ENCODE measurements at regions not wholly inside any gene's neighbourhood (a gene's known extent, or its start where the extent isn't known, plus 50 kb on each side); places are given as distances from the start of the nearest gene placed in this dataset.
"Not testable (repeated sequence)": the region's sequence is repeated elsewhere in the genome, so short reads cannot be mapped to it uniquely, and the experiment has no call there.

- DNase-seq = no peak
Measured at GRCh38 chr2:175401956-175402469, 220.5 kb upstream of the ATP5MC3 start.

GRCh38 chr2:175400975-175401374 lies 219.5 kb upstream of the ATP5MC3 start:
- DNase-seq = no peak

GRCh38 chr2:175399326-175399725 lies 217.8 kb upstream of the ATP5MC3 start:
- no peak for DNase-seq

GRCh38 chr2:175398848-175399247 lies 217.3 kb upstream of the ATP5MC3 start:
- DNase-seq = no peak

GRCh38 chr2:175396696-175397095 lies 215.2 kb upstream of the ATP5MC3 start:
- no peak for DNase-seq

- no peak for DNase-seq
Measured at GRCh38 chr2:175393851-175394250, 212.3 kb upstream of the ATP5MC3 start.

- no peak for DNase-seq
Measured at GRCh38 chr2:175383286-175383685, 201.8 kb upstream of the ATP5MC3 start.

- no peak for DNase-seq
Measured at GRCh38 chr2:175373729-175374128, 192.2 kb upstream of the ATP5MC3 start.

- DNase-seq = no peak
Measured at GRCh38 chr2:175372704-175373701, 191.5 kb upstream of the ATP5MC3 start.

GRCh38 chr2:175371378-175371777 lies 189.9 kb upstream of the ATP5MC3 start:
- DNase-seq = no peak

GRCh38 chr2:175366815-175367214 lies 185.3 kb upstream of the ATP5MC3 start:
- no peak for DNase-seq

GRCh38 chr2:175363699-175364098 lies 182.2 kb upstream of the ATP5MC3 start:
- no peak for DNase-seq

GRCh38 chr2:175362331-175362730 lies 180.8 kb upstream of the ATP5MC3 start:
- no peak for DNase-seq

GRCh38 chr2:175359710-175360109 lies 178.2 kb upstream of the ATP5MC3 start:
- no peak for DNase-seq

GRCh38 chr2:175356901-175357300 lies 175.4 kb upstream of the ATP5MC3 start:
- no peak for DNase-seq

GRCh38 chr2:175355246-175355645 lies 173.7 kb upstream of the ATP5MC3 start:
- DNase-seq = no peak

- DNase-seq = no peak
Measured at GRCh38 chr2:175353275-175353674, 171.8 kb upstream of the ATP5MC3 start.

GRCh38 chr2:175351512-175351911 lies 170.0 kb upstream of the ATP5MC3 start:
- DNase-seq = no peak

GRCh38 chr2:175350105-175350504 lies 168.6 kb upstream of the ATP5MC3 start:
- no peak for DNase-seq

GRCh38 chr2:175342085-175342484 lies 160.6 kb upstream of the ATP5MC3 start:
- DNase-seq = no peak

GRCh38 chr2:175330195-175330594 lies 148.7 kb upstream of the ATP5MC3 start:
- DNase-seq = no peak

- no peak for DNase-seq
Measured at GRCh38 chr2:175326801-175327200, 145.3 kb upstream of the ATP5MC3 start.

- DNase-seq = not testable (repeated sequence)
Measured at GRCh38 chr2:175326164-175326563, 144.7 kb upstream of the ATP5MC3 start.

- DNase-seq = no peak
Measured at GRCh38 chr2:175323162-175323561, 141.7 kb upstream of the ATP5MC3 start.

Measured in NCI-H226 (cell line).